ENCODE measurements at regions not wholly inside any gene's neighbourhood (a gene's known extent, or its start where the extent isn't known, plus 50 kb on each side); places are given as distances from the start of the nearest gene placed in this dataset.

GRCh38 chr3:110815008-110815583 is 256.5 kb upstream of the NECTIN3 start:
- Mint-ChIP-seq H3K9me3 (no peaks in the 10 kb centered on the region), H3K4me3 (peak overlapping the region; percentile 21), H3K27me3 (peaks cover 22% of the 10 kb centered on the region), H3K36me3 (ENCODE audit: low read depth) (no peaks in the 10 kb centered on the region), H3K4me1 (ENCODE audit: low read depth) (peaks cover 8% of the 10 kb centered on the region), H3K27ac (peak overlapping the region; percentile 66)

GRCh38 chr3:110816008-110816407 is 255.6 kb upstream of the NECTIN3 start:
- Mint-ChIP-seq H3K9me3 (no peaks in the 10 kb centered on the region), H3K27ac (no peak overlapping the region), H3K27me3 (peaks cover 17% of the 10 kb centered on the region), H3K4me1 (ENCODE audit: low read depth) (peaks cover 8% of the 10 kb centered on the region), H3K4me3 (no peak overlapping the region), H3K36me3 (ENCODE audit: low read depth) (no peaks in the 10 kb centered on the region)

GRCh38 chr3:110821586-110821985 is 250.0 kb upstream of the NECTIN3 start:
- Mint-ChIP-seq H3K9me3 (no peaks in the 10 kb centered on the region), H3K4me1 (ENCODE audit: low read depth) (no peaks in the 10 kb centered on the region), H3K4me3 (no peak overlapping the region), H3K27ac (no peak overlapping the region), H3K36me3 (ENCODE audit: low read depth) (no peaks in the 10 kb centered on the region), H3K27me3 (peaks cover 6% of the 10 kb centered on the region)

GRCh38 chr3:110822971-110823370 is 248.6 kb upstream of the NECTIN3 start:
- Mint-ChIP-seq H3K36me3 (ENCODE audit: low read depth) (no peaks in the 10 kb centered on the region), H3K27me3 (peaks cover 7% of the 10 kb centered on the region), H3K4me3 (no peak overlapping the region), H3K27ac (no peak overlapping the region), H3K4me1 (ENCODE audit: low read depth) (no peaks in the 10 kb centered on the region), H3K9me3 (no peaks in the 10 kb centered on the region)

GRCh38 chr3:110846971-110847370 is 224.6 kb upstream of the NECTIN3 start:
- Mint-ChIP-seq H3K36me3 (ENCODE audit: low read depth) (no peaks in the 10 kb centered on the region), H3K27ac (no peak overlapping the region), H3K4me3 (no peak overlapping the region), H3K4me1 (ENCODE audit: low read depth) (no peaks in the 10 kb centered on the region), H3K9me3 (no peaks in the 10 kb centered on the region), H3K27me3 (peaks cover 3% of the 10 kb centered on the region)

- Mint-ChIP-seq H3K9me3 (no peaks in the 10 kb centered on the region), H3K36me3 (ENCODE audit: low read depth) (no peaks in the 10 kb centered on the region), H3K4me1 (ENCODE audit: low read depth) (no peaks in the 10 kb centered on the region), H3K27ac (no peak overlapping the region), H3K4me3 (no peak overlapping the region), H3K27me3 (peaks cover 10% of the 10 kb centered on the region)
These were observed 222.6 kb upstream of the NECTIN3 start for GRCh38 chr3:110849064-110849463.

- H3K9me3 Mint-ChIP-seq, result no peaks in the 10 kb centered on the region
- no peaks in the 10 kb centered on the region for H3K4me1 Mint-ChIP-seq (ENCODE audit: low read depth)
- no peak overlapping the region for H3K27ac Mint-ChIP-seq
- H3K4me3 Mint-ChIP-seq, result no peak overlapping the region
- no peaks in the 10 kb centered on the region for H3K36me3 Mint-ChIP-seq (ENCODE audit: low read depth)
- H3K27me3 Mint-ChIP-seq, result peaks cover 10% of the 10 kb centered on the region
These were observed 219.9 kb upstream of the NECTIN3 start for GRCh38 chr3:110851736-110852135.

- Mint-ChIP-seq H3K9me3 (no peaks in the 10 kb centered on the region), H3K4me1 (ENCODE audit: low read depth) (no peaks in the 10 kb centered on the region), H3K27ac (no peak overlapping the region), H3K4me3 (no peak overlapping the region), H3K36me3 (ENCODE audit: low read depth) (no peaks in the 10 kb centered on the region), H3K27me3 (peaks cover 7% of the 10 kb centered on the region)
These were observed 216.4 kb upstream of the NECTIN3 start for GRCh38 chr3:110855207-110855606.

- Mint-ChIP-seq H3K27me3 (peaks cover 7% of the 10 kb centered on the region), H3K4me3 (no peak overlapping the region), H3K9me3 (no peaks in the 10 kb centered on the region), H3K36me3 (ENCODE audit: low read depth) (no peaks in the 10 kb centered on the region), H3K27ac (no peak overlapping the region), H3K4me1 (ENCODE audit: low read depth) (no peaks in the 10 kb centered on the region)
These were observed 214.7 kb upstream of the NECTIN3 start for GRCh38 chr3:110856916-110857315.

GRCh38 chr3:110858549-110858948 is 213.1 kb upstream of the NECTIN3 start:
- no peaks in the 10 kb centered on the region for H3K36me3 Mint-ChIP-seq (ENCODE audit: low read depth)
- H3K9me3 Mint-ChIP-seq, result no peaks in the 10 kb centered on the region
- H3K4me1 Mint-ChIP-seq (ENCODE audit: low read depth), result no peaks in the 10 kb centered on the region
- no peaks in the 10 kb centered on the region for H3K27me3 Mint-ChIP-seq
- H3K4me3 Mint-ChIP-seq, result no peak overlapping the region
- no peak overlapping the region for H3K27ac Mint-ChIP-seq

- no peak overlapping the region for H3K27ac Mint-ChIP-seq
- H3K4me1 Mint-ChIP-seq (ENCODE audit: low read depth), result no peaks in the 10 kb centered on the region
- no peaks in the 10 kb centered on the region for H3K36me3 Mint-ChIP-seq (ENCODE audit: low read depth)
- no peaks in the 10 kb centered on the region for H3K9me3 Mint-ChIP-seq
- no peaks in the 10 kb centered on the region for H3K27me3 Mint-ChIP-seq
- H3K4me3 Mint-ChIP-seq, result no peak overlapping the region
These were observed 212.3 kb upstream of the NECTIN3 start for GRCh38 chr3:110859336-110859735.

GRCh38 chr3:110859993-110860392 is 211.6 kb upstream of the NECTIN3 start:
- H3K27ac Mint-ChIP-seq, result no peak overlapping the region
- no peak overlapping the region for H3K4me3 Mint-ChIP-seq
- no peaks in the 10 kb centered on the region for H3K36me3 Mint-ChIP-seq (ENCODE audit: low read depth)
- no peaks in the 10 kb centered on the region for H3K4me1 Mint-ChIP-seq (ENCODE audit: low read depth)
- no peaks in the 10 kb centered on the region for H3K27me3 Mint-ChIP-seq
- H3K9me3 Mint-ChIP-seq, result no peaks in the 10 kb centered on the region

GRCh38 chr3:110865934-110866333 is 205.7 kb upstream of the NECTIN3 start:
- H3K4me3 Mint-ChIP-seq, result no peak overlapping the region
- no peaks in the 10 kb centered on the region for H3K27me3 Mint-ChIP-seq
- no peaks in the 10 kb centered on the region for H3K4me1 Mint-ChIP-seq (ENCODE audit: low read depth)
- H3K27ac Mint-ChIP-seq, result no peak overlapping the region
- H3K9me3 Mint-ChIP-seq, result no peaks in the 10 kb centered on the region
- no peaks in the 10 kb centered on the region for H3K36me3 Mint-ChIP-seq (ENCODE audit: low read depth)

GRCh38 chr3:110868106-110868505 is 203.5 kb upstream of the NECTIN3 start:
- H3K4me1 Mint-ChIP-seq (ENCODE audit: low read depth), result no peaks in the 10 kb centered on the region
- H3K36me3 Mint-ChIP-seq (ENCODE audit: low read depth), result no peaks in the 10 kb centered on the region
- H3K4me3 Mint-ChIP-seq, result no peak overlapping the region
- no peaks in the 10 kb centered on the region for H3K9me3 Mint-ChIP-seq
- no peaks in the 10 kb centered on the region for H3K27me3 Mint-ChIP-seq
- no peak overlapping the region for H3K27ac Mint-ChIP-seq

- H3K9me3 Mint-ChIP-seq, result peaks cover 9% of the 10 kb centered on the region
- peaks cover 9% of the 10 kb centered on the region for H3K27me3 Mint-ChIP-seq
- H3K27ac Mint-ChIP-seq, result no peak overlapping the region
- no peak overlapping the region for H3K4me3 Mint-ChIP-seq
- no peaks in the 10 kb centered on the region for H3K36me3 Mint-ChIP-seq (ENCODE audit: low read depth)
- no peaks in the 10 kb centered on the region for H3K4me1 Mint-ChIP-seq (ENCODE audit: low read depth)
These were observed 201.9 kb upstream of the NECTIN3 start for GRCh38 chr3:110869736-110870135.

- H3K36me3 Mint-ChIP-seq (ENCODE audit: low read depth), result no peaks in the 10 kb centered on the region
- H3K4me3 Mint-ChIP-seq, result no peak overlapping the region
- no peak overlapping the region for H3K27ac Mint-ChIP-seq
These were observed 199.7 kb upstream of the NECTIN3 start for GRCh38 chr3:110871869-110872268.

More at GRCh38 chr3:110871869-110872268, 199.7 kb upstream of the NECTIN3 start:
- no peaks in the 10 kb centered on the region for H3K4me1 Mint-ChIP-seq (ENCODE audit: low read depth)
- H3K27me3 Mint-ChIP-seq, result peaks cover 9% of the 10 kb centered on the region
- H3K9me3 Mint-ChIP-seq, result peaks cover 10% of the 10 kb centered on the region
